ENCODE measurements at regions not wholly inside any gene's neighbourhood (a gene's known extent, or its start where the extent isn't known, plus 50 kb on each side); places are given as distances from the start of the nearest gene placed in this dataset.

- TF ChIP-seq EZH2 (IDR thresholded peaks at IDR 0.05): no peak
- TF ChIP-seq CTCF (IDR thresholded peaks at IDR 0.05): no peak
Observed at GRCh38 chr18:40407909-40408308, 1547.1 kb upstream of the PIK3C3 start.
